Nephron (organoid): ENCODE measurements at regions not wholly inside any gene's neighbourhood (a gene's known extent, or its start where the extent isn't known, plus 50 kb on each side); places are given as distances from the start of the nearest gene placed in this dataset.

Source experiments
- H3K27ac Mint-ChIP-seq, 3 experiments: 2 replicates each; pipeline ENCODE4 v1.8.0; 2020; ENCODE audit warnings: mixed read lengths in 3 of 3, mild to moderate bottlenecking in 2 of 3, moderate library complexity in 1 of 3
- H3K27me3 Mint-ChIP-seq: 2 replicates; pipeline ENCODE4 v1.8.0; 2021; ENCODE audit warnings: low read depth, mild to moderate bottlenecking, moderate library complexity, mixed read lengths
- H3K36me3 Mint-ChIP-seq: 2 replicates; pipeline ENCODE4 v1.8.0; 2020; ENCODE audit warnings: low read depth, mixed read lengths
- H3K4me1 Mint-ChIP-seq: 2 replicates; pipeline ENCODE4 v1.8.0; 2020; ENCODE audit warnings: mixed read lengths
- H3K4me3 Mint-ChIP-seq, 3 experiments: 2 replicates each; pipeline ENCODE4 v1.8.0; 2020; ENCODE audit warnings: mild to moderate bottlenecking in 3 of 3, mixed read lengths in 3 of 3, moderate library complexity in 2 of 3
- H3K9me3 Mint-ChIP-seq: 2 replicates; pipeline ENCODE4 v1.8.0; 2020; ENCODE audit warnings: mixed read lengths
- CTCF ChIP-seq, 3 experiments: fragments of 200-600 bp; sonication (generic); IDR thresholded peaks; one replicate each; pipeline ENCODE4 v1.5.0; 2021; ENCODE audit warnings: antibody characterized with exemption in 3 of 3; ENCODE audit not compliant: unreplicated experiment in 3 of 3

GRCh38 chr3:152713989-152714388, 120.9 kb upstream of the P2RY1 start:
- Mint-ChIP-seq H3K9me3 (no peaks in the 10 kb centered on the region), H3K36me3 (no peaks in the 10 kb centered on the region), H3K4me1 (peaks cover 3% of the 10 kb centered on the region), H3K27me3 (peaks cover 4% of the 10 kb centered on the region), H3K27ac (no peak overlapping the region), H3K4me3 (no peak overlapping the region)
- no peak for TF ChIP-seq CTCF (IDR thresholded peaks at IDR 0.05; ENCODE audit: unreplicated experiment in 3 of 3)

- TF ChIP-seq CTCF (IDR thresholded peaks at IDR 0.05; ENCODE audit: unreplicated experiment in 3 of 3): no peak
- peaks cover 4% of the 10 kb centered on the region for H3K27me3 Mint-ChIP-seq
- peaks cover 5% of the 10 kb centered on the region for H3K4me1 Mint-ChIP-seq
- H3K4me3 Mint-ChIP-seq: no peak overlapping the region
- no peak overlapping the region for H3K27ac Mint-ChIP-seq
- H3K9me3 Mint-ChIP-seq: no peaks in the 10 kb centered on the region
- H3K36me3 Mint-ChIP-seq: no peaks in the 10 kb centered on the region
These were observed 120.4 kb upstream of the P2RY1 start for GRCh38 chr3:152714507-152714906.

- H3K36me3 Mint-ChIP-seq: no peaks in the 10 kb centered on the region
- no peak overlapping the region for H3K27ac Mint-ChIP-seq
- peaks cover 5% of the 10 kb centered on the region for H3K4me1 Mint-ChIP-seq
- TF ChIP-seq CTCF (IDR thresholded peaks at IDR 0.05; ENCODE audit: unreplicated experiment in 3 of 3): no peak
- no peak overlapping the region for H3K4me3 Mint-ChIP-seq
- H3K9me3 Mint-ChIP-seq: peaks cover 3% of the 10 kb centered on the region
- peaks cover 4% of the 10 kb centered on the region for H3K27me3 Mint-ChIP-seq
These were observed 117.7 kb upstream of the P2RY1 start for GRCh38 chr3:152717252-152717651.

DNA sequence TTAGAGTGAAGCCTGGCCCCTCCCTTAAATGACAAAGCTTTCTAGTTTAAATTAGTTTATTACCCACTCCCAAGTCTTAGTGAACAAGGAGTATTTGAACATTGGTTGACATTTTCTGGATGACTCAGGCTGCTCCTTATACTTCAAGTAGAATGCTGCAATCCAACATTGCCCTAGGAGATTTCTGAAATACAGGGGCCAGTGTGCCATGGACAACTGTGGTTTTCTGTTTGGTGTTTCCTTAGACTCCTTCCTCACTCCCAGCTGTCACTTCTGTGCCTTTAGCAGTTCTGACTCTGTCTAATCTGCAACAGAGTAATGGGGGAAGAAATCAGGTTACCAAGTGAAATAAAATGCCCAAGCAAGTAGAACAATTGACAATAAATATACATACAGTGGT, 116.1 kb upstream of the P2RY1 start:
- Mint-ChIP-seq H3K36me3 (no peaks in the 10 kb centered on the region), H3K4me3 (no peak overlapping the region), H3K4me1 (peaks cover 5% of the 10 kb centered on the region), H3K27me3 (peaks cover 4% of the 10 kb centered on the region), H3K27ac (no peak overlapping the region), H3K9me3 (peaks cover 3% of the 10 kb centered on the region)
- no peak for TF ChIP-seq CTCF (IDR thresholded peaks at IDR 0.05; ENCODE audit: unreplicated experiment in 3 of 3)

GRCh38 chr3:152719264-152719663, 115.7 kb upstream of the P2RY1 start:
- Mint-ChIP-seq H3K4me3 (no peak overlapping the region), H3K9me3 (peaks cover 3% of the 10 kb centered on the region), H3K27ac (no peak overlapping the region), H3K27me3 (peaks cover 4% of the 10 kb centered on the region), H3K4me1 (peaks cover 5% of the 10 kb centered on the region), H3K36me3 (no peaks in the 10 kb centered on the region)
- no peak for TF ChIP-seq CTCF (IDR thresholded peaks at IDR 0.05; ENCODE audit: unreplicated experiment in 3 of 3)

GRCh38 chr3:152720951-152721718, 113.8 kb upstream of the P2RY1 start:
- no peak overlapping the region for H3K4me3 Mint-ChIP-seq
- no peak overlapping the region for H3K27ac Mint-ChIP-seq
- peaks cover 3% of the 10 kb centered on the region for H3K27me3 Mint-ChIP-seq
- peaks cover 5% of the 10 kb centered on the region for H3K4me1 Mint-ChIP-seq
- H3K9me3 Mint-ChIP-seq: peaks cover 3% of the 10 kb centered on the region
- H3K36me3 Mint-ChIP-seq: no peaks in the 10 kb centered on the region
- TF ChIP-seq CTCF (IDR thresholded peaks at IDR 0.05; ENCODE audit: unreplicated experiment in 3 of 3): no peak
